ENCODE measurements at regions not wholly inside any gene's neighbourhood (a gene's known extent, or its start where the extent isn't known, plus 50 kb on each side); places are given as distances from the start of the nearest gene placed in this dataset.

DNA sequence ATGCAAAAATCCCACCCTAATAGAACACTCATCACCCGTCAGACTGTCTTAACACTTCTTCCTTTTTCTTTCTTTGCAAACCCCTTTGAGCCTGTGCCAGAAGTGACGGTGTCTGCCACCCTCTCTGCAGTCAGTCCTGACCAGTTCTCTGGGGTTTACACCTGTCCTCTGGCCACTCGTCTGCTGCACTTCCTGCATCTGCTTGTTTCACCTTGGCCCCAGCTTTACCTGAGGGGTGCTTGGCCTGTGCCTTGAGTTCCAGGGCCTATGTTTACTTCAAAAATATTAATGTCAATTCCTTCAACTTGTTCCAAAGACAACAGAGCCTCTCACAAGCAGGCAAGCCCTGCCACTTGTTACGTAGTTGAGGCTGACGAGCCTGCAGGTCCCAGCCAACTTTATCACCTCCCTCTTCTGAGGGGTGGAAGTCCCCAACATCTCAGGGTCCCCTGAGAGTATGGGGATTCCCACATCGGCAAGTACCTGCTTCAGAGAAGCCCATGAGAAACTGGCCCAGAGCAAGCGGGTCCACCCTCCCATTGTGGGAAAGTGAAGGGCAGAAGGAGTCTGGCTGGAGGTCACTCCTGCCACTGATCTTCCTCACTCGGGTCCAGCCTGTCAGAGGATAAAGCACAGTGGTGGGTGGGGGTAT is 205.4 kb downstream of the DAD1 start:
- TF ChIP-seq, protein P1, sequence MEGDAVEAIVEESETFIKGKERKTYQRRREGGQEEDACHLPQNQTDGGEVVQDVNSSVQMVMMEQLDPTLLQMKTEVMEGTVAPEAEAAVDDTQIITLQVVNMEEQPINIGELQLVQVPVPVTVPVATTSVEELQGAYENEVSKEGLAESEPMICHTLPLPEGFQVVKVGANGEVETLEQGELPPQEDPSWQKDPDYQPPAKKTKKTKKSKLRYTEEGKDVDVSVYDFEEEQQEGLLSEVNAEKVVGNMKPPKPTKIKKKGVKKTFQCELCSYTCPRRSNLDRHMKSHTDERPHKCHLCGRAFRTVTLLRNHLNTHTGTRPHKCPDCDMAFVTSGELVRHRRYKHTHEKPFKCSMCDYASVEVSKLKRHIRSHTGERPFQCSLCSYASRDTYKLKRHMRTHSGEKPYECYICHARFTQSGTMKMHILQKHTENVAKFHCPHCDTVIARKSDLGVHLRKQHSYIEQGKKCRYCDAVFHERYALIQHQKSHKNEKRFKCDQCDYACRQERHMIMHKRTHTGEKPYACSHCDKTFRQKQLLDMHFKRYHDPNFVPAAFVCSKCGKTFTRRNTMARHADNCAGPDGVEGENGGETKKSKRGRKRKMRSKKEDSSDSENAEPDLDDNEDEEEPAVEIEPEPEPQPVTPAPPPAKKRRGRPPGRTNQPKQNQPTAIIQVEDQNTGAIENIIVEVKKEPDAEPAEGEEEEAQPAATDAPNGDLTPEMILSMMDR (IDR thresholded peaks at IDR 0.05 in 8 of 11, conservative IDR thresholded peaks at IDR 0.05 in 3 of 11) = no peak
- TF ChIP-seq POLR2AphosphoS5 (IDR thresholded peaks at IDR 0.05) = no peak
